ENCODE measurements at regions not wholly inside any gene's neighbourhood (a gene's known extent, or its start where the extent isn't known, plus 50 kb on each side); places are given as distances from the start of the nearest gene placed in this dataset.

DNA sequence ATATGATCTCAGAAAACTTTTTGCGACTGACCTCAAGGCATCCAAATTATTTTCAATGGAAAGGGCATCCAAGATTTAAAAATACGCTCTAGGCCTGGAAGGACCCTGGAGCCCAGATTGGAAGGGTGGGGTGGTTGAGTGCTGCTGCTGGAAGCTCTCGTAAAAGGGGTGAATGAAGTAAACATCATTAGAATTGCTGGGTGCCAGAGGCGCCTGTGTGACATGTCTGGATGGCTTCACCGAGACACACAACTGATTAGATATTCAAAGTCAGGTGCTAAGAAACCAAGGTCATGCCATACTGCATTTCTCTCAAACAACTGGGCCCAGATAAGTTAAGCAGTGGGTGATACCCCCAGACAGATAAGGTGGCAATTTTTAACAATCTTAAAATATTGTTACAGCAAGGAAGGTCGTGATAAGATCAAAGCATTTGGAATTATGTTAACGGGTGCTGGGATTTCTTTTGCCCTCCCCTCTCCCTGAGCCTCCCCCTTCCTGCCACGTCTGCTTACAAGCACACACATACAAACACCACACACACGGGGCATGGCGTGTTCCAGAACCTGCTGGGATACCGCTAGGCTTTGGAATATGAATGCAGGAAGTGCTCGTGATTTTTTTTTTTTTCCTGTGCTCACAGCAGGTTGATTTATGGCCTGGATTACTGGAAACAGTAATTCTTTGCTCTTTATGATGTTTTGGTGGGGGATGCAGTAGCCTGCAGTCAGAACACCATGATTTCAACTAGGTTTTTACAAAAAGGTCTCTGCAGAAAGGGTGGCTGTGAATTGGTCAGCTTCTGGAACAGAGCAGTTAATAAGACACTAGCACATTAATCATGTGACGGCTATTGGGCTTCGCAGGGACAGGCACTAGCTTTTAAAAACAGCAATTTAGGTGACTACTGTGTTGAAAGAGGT is 551.2 kb downstream of the QKI start:
- DNase-seq = peak; percentile 45

DNA sequence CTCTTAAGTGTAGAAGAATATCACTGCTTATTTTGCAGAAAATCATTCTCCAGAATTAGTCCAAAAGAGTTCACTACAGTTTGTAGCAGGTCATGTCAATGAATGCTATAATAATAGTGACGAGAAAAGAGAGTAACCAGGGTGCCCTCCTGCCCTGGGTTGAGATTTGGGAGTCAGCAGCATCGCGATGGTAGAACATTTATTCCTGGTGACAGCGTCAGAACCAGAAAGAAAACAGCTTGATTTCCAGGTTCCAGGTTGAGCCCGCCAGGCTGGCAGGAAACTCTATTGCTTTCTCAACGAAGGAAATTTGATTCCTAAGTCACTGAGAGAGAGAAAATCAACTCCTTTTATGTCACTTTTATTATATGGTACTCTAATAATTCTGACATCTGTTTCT is 550.3 kb downstream of the QKI start:
- no peak for DNase-seq

GRCh38 chr6:163963205-163964120 is 548.9 kb downstream of the QKI start:
- no peak for DNase-seq

DNA sequence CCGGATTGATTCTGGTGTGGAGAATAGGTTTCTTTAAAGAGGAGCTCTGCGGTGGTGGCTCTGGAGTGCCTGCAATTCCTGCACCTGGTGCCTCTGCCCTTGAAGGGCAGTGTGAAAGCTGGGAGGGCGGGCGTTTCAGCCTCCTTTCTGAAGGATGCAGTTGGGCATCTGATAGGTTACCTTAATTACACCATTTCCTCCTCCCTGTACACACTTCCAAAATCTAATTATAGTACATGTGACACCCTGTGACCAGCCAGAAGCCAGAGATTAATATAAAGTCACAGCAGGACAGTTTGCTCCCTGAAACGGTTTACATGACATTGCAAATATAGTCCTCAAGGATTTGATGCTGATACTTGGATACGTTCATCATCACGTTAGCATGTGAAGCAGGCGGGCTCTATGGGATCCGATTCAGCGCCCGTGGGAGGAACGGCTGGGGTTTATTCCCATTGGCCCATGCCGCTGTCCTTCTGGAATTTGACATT is 548.2 kb downstream of the QKI start:
- no peak for DNase-seq

DNA sequence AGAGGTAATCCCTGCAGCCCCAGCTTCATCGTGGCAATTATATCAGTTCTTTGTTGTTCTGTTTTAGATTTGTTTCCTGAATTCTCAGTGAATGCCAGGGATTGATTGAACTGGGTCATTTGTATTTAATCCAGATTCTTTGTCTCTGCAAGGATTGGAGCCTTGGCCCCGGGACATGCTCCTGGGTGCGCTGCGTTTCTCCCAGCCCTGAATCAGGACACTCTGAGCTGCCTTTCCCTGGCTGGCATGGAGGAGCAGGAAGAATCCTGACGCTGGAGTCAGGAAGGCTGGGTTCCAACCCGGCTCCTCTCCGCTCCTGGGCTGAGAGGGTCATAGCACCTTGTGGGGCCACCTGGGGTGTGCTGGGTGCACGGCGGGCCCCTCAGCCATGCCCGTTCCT is 545.6 kb downstream of the QKI start:
- no peak for DNase-seq

GRCh38 chr6:163958646-163959045 is 544.1 kb downstream of the QKI start:
- no peak for DNase-seq

DNA sequence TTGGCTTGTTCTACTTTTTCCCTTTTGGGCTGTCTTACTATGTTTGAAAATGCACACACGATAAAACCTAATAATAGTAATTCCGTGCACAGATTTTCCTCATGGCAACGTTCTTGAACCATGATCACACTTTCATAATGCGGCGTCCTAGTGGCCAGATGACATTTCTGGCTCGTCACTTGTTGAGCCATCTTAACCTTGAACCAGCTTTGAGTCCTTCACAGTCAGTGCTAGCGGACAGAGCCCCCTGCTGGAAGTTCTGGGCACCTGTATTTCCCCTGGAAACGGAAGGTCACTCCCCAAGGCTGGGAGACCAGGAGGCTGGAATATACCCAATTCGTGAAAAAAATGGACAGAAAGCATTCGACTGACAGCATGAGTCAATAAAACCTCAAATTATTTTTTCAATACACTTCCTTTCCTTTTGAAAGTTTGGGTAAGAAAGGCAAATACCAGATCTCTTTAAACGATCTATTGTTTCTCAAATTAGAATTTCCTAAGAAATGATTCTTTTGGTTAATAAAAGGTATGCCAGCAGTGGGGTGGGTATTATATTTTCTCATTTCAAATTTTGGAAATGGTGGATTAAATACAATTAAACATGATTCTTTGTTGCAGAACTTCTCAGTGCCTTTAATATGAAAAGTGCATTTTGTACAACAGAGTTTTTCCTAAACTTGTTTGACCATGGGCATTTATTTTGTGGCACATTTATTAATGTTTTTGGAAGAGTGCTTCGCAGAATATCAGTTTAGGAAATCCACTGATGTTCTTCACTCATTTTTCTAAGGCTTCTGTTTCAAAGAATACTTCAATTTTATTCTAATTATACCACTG is 542.3 kb downstream of the QKI start:
- peak; percentile 86 for DNase-seq

DNA sequence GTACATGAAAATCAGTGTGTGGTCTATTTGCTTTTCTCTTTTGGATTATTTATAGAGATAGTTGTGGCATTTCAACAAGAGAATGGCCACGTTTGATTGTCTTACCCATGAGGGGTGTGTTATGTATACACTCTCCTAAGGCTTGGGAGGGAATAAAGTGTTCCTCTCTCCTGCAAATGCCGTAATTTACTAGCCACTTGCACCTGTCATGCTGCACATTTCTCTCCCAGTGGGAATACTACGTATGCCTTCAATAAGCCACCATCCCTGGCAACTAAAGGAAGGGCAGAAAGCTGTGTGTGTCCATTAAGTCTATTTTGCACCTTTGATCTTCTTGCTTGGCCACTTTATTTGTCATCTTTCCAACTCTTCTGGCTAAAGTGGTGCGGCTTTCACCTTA is 541.2 kb downstream of the QKI start:
- DNase-seq = no peak

DNA sequence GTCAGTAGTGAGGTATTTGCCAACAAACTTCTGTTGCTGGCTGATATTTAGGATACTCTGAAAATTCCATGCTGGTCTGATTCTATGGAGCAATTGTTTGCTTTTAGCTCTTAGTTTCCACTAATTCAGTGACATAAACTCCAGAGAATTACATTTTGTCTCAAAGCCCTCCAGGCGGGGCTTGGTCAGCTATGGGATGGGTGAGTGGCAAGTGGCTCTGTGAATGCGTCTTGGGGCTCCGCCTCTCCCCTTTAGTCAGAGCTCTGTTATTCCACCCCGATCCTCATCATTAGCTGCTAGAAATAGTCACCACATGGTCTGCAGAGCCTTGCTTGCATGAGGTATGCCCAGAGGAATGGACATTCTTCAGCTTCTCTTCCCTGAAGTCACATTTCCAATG is 540.6 kb downstream of the QKI start:
- no peak for DNase-seq

GRCh38 chr6:163954088-163954775 is 539.7 kb downstream of the QKI start:
- DNase-seq = no peak

GRCh38 chr6:163952005-163952404 is 537.5 kb downstream of the QKI start:
- DNase-seq = no peak

DNA sequence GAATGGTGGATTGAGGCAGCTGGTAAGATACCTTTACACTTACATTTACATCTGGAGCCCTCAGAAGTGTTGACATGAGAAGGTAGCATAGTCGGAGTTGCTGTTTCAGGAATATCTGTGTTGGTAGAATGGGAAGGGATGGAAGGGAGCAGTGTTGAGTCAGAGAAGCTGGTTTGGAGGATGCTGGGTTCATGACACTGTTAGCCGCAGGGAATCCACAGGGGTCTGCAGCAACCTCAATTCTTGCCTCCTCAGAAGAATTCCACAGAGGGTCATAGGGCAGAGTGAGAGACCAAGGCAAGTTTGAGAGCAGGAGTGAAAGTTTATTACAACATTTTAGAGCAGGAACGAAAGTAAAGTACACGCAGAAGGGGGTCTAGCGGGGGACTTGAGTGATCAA is 536.8 kb downstream of the QKI start:
- DNase-seq = no peak

- DNase-seq = no peak
Observed at GRCh38 chr6:163950159-163950558, 535.6 kb downstream of the QKI start.

- DNase-seq = no peak
Observed at GRCh38 chr6:163949431-163949830, 534.9 kb downstream of the QKI start.

DNA sequence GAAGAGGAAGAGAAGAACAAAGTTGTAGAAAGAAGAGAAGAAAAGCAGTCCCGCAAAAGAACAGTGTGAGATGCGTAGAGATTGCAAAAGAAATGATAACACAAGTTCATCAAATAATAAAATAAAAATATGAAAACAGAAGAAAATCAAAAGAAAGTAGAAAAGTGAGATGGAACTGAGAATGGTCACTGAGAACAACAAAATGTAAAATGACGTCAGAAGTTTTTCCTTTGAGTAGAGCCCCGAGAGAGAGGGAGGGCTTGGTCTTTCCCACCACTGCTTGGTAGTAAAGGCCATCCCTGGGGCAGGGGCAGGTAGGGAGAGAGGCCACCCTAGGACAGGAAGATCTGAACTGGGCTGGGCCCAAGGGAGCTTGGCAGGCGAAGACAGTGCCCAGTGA is 533.7 kb downstream of the QKI start:
- no peak for DNase-seq

DNA sequence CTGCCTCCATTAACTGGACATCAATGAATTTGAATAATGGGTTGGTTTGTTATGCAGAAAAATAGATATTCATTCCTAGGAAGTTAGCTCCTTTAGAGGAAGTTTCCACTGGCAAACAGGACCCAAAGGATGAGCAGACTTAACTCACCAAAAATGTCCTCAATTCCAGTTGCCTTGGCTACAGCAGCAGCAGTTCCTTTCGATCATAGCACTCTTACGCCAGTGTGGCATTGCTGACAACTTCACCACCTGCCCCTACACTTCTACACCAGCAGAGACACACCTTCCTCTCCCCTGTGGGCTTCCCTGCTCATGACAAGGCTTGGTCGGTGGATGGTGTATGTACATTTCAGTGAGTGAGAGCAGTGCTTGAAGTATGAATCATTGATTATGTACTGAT is 532.8 kb downstream of the QKI start:
- DNase-seq = no peak

- no peak for DNase-seq
Observed at GRCh38 chr6:163946437-163946836, 531.9 kb downstream of the QKI start.

- DNase-seq = peak; percentile 2
Observed at GRCh38 chr6:163945808-163946207, 531.3 kb downstream of the QKI start.

- DNase-seq = no peak
Observed at GRCh38 chr6:163944897-163945296, 530.4 kb downstream of the QKI start.

DNA sequence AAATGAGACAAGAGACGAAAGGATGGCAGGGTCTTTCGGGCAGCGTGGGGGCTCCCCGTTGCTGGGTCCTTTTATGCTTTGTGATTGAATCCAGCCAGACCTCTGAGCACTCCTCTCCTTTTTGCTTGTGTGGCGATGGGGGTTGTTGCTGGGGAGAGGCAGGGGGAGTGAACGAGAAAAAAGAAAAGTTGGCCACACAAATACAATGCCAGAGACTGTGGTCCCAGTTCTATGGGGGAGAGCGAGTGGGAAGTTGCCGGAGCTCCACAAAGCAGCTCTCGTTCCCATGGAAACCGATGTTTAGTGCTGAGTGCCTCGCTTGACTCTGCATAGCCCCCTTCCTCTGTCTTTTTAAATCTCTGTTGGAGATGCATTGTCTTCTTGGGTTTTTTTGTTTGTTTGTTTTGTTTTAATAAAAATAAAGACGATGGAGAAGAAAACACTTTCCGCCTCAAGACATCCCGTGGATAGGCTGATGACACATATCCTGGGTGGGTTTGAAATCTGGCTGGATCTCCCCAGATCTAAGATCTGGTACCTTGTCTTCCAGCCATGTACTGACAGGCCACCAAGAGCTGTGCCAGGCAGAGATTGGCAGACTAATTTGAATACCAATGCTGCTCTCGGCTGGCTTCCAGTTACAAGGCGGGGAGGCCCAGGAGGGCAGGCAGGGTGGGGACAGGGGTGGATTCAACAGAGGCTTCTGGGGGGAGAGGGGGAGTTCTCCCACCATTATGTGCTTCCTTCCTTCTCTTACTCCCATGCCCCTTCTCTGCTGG is 529.3 kb downstream of the QKI start:
- no peak for DNase-seq

- no peak for DNase-seq
Observed at GRCh38 chr6:163942790-163943189, 528.3 kb downstream of the QKI start.
